ENCODE measurements at regions not wholly inside any gene's neighbourhood (a gene's known extent, or its start where the extent isn't known, plus 50 kb on each side); places are given as distances from the start of the nearest gene placed in this dataset.

DNA sequence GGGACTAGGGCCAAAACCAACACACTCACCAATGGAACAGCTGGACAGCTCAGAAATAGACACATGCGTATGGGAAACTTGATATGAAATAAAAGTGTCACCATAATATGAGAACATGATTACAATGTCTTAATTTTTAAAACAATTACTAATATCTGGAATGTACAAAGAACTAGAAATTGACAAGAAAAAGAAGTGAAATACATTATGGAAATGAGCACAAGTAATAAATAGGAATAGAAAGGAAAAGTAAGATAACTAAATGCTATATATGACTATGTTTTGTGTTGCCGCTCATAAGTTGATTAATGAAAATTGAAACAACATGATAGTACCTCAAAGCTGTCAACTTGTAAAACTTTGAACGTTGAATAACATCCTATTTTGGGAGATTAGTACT, 801.1 kb downstream of the SLITRK5 start:
- Histone ChIP-seq H3K27me3 (ENCODE audit: control insufficient read depth in 4 of 4, insufficient read depth in 4 of 4, low read length in 3 of 4) (no peaks in the 10 kb centered on the region), H3K9me3 (ENCODE audit: control insufficient read depth in 4 of 4, low read length in 3 of 4) (no peaks in the 10 kb centered on the region), H3K4me1 (ENCODE audit: control insufficient read depth in 4 of 4, insufficient read depth in 4 of 4, low read length in 3 of 4) (no peaks in the 10 kb centered on the region), H3K27ac (ENCODE audit: low read depth in 1 of 2, low read length in 2 of 2) (no peak overlapping the region), H3K36me3 (ENCODE audit: control insufficient read depth in 4 of 4, insufficient read depth in 3 of 4, low read depth in 1 of 4, low read length in 3 of 4) (no peaks in the 10 kb centered on the region), H3K9ac (ENCODE audit: low read depth in 1 of 2, low read length in 2 of 2) (no peak overlapping the region), H3K4me3 (ENCODE audit: low read depth in 1 of 3, low read length in 3 of 3) (no peak overlapping the region)
- TF ChIP-seq HNF4A (conservative IDR thresholded peaks at IDR 0.05) (no peak), TAF1 (conservative IDR thresholded peaks at IDR 0.05) (no peak), JUND (IDR thresholded peaks at IDR 0.05) (no peak), REST (IDR thresholded peaks at IDR 0.05) (no peak), EGR1 (IDR thresholded peaks at IDR 0.05; ENCODE audit: low read depth in 2 of 2) (no peak), FOXA2 (IDR thresholded peaks at IDR 0.05) (no peak), MAX (IDR thresholded peaks at IDR 0.05) (no peak), FOXA1 (IDR thresholded peaks at IDR 0.05) (no peak), ATF3 (IDR thresholded peaks at IDR 0.05) (no peak), GABPA (IDR thresholded peaks at IDR 0.05 in 1 of 2, conservative IDR thresholded peaks at IDR 0.05 in 1 of 2) (no peak), NR2F2 (IDR thresholded peaks at IDR 0.05) (no peak), YY1 (IDR thresholded peaks at IDR 0.05) (no peak), CTCF (IDR thresholded peaks at IDR 0.05; ENCODE audit: low read depth, low read length, missing input control) (no peak), ZBTB33 (IDR thresholded peaks at IDR 0.05) (no peak)
- 75% methylated on average over 3 of the region's 3 CpGs for WGBS
- DNase-seq (ENCODE audit: low spot score) = no peak

DNA sequence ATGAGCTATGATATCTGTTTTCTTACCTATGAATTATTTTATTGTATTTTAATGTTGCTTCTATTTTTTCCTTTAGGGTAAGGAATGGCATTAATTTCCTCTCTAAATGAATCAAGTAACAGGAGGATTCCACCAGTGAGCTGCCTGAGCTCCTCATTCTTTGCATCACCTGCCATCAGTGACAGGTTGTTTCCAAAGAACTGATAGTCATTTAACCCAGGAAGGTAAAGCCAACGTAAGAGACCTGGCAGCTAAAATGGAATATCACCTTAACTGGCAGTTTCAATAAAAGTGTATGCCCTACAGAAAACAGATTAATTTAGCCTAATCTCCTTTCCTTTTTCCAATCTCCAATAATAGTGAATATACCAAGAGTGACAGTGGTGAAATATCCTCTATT, 812.0 kb downstream of the SLITRK5 start:
- 56% methylated on average over 1 of the region's 1 CpG for WGBS
- no peaks in the 10 kb centered on the region for H3K36me3 ChIP-seq (ENCODE audit: control insufficient read depth in 4 of 4, insufficient read depth in 3 of 4, low read depth in 1 of 4, low read length in 3 of 4)
- H3K4me1 ChIP-seq (ENCODE audit: control insufficient read depth in 4 of 4, insufficient read depth in 4 of 4, low read length in 3 of 4) = no peaks in the 10 kb centered on the region
- no peak overlapping the region for H3K27ac ChIP-seq (ENCODE audit: low read depth in 1 of 2, low read length in 2 of 2)
- TF ChIP-seq JUND (IDR thresholded peaks at IDR 0.05) (no peak), HNF4A (conservative IDR thresholded peaks at IDR 0.05) (no peak), NR2F2 (IDR thresholded peaks at IDR 0.05) (no peak)
- H3K27me3 ChIP-seq (ENCODE audit: control insufficient read depth in 4 of 4, insufficient read depth in 4 of 4, low read length in 3 of 4) = no peaks in the 10 kb centered on the region
- peaks cover 2 to 5% (median 3%) of the 10 kb centered on the region in 4 donors for H3K9me3 ChIP-seq (ENCODE audit: control insufficient read depth in 4 of 4, low read length in 3 of 4)
- H3K4me3 ChIP-seq (ENCODE audit: low read depth in 1 of 3, low read length in 3 of 3) = no peak overlapping the region
- no peak overlapping the region for H3K9ac ChIP-seq (ENCODE audit: low read depth in 1 of 2, low read length in 2 of 2)
- DNase-seq (ENCODE audit: low spot score) = no peak

Data from liver (tissue), 8 donors.